ENCODE measurements at regions not wholly inside any gene's neighbourhood (a gene's known extent, or its start where the extent isn't known, plus 50 kb on each side); places are given as distances from the start of the nearest gene placed in this dataset.

- TF ChIP-seq CTCF (IDR thresholded peaks at IDR 0.05; ENCODE audit: insufficient read depth, low read length) (no peak), POLR2AphosphoS5 (IDR thresholded peaks at IDR 0.05; ENCODE audit: low read depth) (no peak), REST (IDR thresholded peaks at IDR 0.05; ENCODE audit: insufficient replicate concordance, low read depth) (no peak)
Observed at GRCh38 chr9:7606591-7606990, 193.0 kb downstream of the DMAC1 start.

Measured in HL-60 (cell line).